HG03354 (cell line): ENCODE measurements at regions not wholly inside any gene's neighbourhood (a gene's known extent, or its start where the extent isn't known, plus 50 kb on each side); places are given as distances from the start of the nearest gene placed in this dataset.
A peak's percentile ranks its signal among the peaks of the same experiment; 100 is the strongest.

Experiments
- ATAC-seq: cut with Tn5 transposase; IDR thresholded peaks from one replicate; pipeline ENCODE4 v1.9.1; 2021; ENCODE audit warnings: mild to moderate bottlenecking; ENCODE audit not compliant: unreplicated experiment, poor library complexity, severe bottlenecking

DNA sequence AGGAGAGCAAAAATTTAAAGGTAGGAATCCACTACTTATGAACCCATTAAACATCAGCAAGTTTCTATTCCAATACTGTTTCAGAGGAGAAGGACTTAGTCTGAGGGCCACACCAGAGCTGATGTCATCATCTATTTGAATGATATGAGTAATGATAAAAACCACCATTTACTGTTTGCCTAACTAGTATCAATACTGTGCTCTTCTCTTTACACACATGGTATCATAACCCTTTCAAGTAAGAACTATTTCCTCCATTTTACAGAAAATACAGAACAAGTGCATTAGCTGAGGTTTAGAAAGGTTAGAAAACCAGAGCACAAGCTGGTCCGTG is 651.3 kb upstream of the KIRREL3 start:
- ATAC-seq: peak; percentile 46

GRCh38 chr11:127651175-127651887 is 650.8 kb upstream of the KIRREL3 start:
- no peak for ATAC-seq

- ATAC-seq: no peak
Observed at GRCh38 chr11:127649958-127650357, 649.4 kb upstream of the KIRREL3 start.

GRCh38 chr11:127649071-127649470 is 648.5 kb upstream of the KIRREL3 start:
- ATAC-seq: no peak

DNA sequence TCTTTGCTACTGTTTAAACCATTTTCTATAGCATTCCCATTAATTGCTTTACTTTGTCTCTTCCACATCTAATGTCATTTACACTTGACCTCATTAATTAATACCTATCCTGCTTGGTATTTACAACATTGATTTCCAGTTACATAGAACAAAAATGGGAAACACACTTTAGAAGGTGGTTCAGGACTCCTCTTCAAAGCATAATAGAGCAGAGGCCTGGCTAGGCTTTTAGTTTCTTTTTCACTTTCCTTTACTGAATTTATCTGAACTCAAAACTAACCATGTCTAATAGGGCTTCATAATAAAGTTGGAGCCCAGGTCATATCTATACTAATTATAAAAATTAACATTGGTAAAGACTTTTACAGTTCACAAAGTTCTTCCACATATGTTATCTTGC is 648.0 kb upstream of the KIRREL3 start:
- ATAC-seq: peak; percentile 43

- ATAC-seq: no peak
Observed at GRCh38 chr11:127644366-127644765, 643.8 kb upstream of the KIRREL3 start.

DNA sequence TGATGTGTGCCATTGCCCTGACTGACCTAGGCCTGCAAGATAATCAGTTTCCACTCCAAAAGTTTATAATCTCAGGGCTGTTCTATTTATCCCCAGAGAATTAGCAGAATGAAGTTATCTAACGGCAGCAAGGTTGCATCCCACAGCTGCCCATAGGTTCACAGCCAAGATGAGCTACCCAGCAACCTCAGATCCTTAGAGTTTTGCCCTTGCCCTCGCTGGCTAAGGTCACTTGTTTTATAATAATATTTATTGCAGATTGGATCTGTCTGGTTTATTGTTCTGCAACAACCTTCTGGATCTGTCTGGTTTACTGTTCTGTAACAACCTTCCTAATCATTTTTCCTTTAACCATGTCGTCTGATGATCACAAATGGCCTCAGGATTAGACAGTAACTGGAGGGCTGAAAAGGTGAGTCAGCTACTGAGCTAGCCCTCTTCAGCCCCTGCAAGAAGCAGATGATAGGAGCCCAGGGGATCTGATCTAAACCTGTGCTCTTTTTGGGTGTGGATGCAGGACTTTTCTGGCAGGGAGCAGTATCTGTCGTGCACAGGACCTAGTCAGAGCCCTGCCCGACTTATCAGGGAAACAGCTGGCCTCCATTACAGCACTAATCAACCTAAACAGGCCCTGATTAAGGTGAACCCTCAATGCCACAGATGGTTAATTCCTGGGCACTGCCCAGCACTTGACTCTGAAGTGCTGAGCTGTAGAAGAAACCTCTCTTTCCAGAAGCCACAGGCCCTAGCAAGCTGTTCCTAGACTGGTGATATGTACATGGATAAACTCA is 642.9 kb upstream of the KIRREL3 start:
- ATAC-seq: no peak

- ATAC-seq: no peak
Observed at GRCh38 chr11:127640561-127641451, 640.2 kb upstream of the KIRREL3 start.

DNA sequence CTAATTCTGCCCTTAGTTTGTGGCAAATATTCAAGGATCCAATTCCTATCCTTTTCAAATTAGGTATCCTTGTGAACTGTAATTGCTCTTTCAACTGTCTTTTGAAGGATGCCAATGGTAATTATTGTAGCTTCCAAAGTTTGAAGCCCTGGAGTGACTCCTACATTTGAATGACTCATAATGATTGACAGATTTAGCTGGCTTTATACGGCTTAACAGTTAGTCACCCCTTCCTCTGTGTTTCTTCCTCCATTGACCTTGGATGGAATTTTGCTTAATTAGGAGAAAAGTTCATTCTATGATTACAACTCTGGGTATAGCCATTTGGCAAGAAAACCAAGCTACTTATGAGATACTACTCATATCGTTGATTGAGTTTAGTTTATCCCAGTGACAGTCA is 639.3 kb upstream of the KIRREL3 start:
- ATAC-seq: no peak

DNA sequence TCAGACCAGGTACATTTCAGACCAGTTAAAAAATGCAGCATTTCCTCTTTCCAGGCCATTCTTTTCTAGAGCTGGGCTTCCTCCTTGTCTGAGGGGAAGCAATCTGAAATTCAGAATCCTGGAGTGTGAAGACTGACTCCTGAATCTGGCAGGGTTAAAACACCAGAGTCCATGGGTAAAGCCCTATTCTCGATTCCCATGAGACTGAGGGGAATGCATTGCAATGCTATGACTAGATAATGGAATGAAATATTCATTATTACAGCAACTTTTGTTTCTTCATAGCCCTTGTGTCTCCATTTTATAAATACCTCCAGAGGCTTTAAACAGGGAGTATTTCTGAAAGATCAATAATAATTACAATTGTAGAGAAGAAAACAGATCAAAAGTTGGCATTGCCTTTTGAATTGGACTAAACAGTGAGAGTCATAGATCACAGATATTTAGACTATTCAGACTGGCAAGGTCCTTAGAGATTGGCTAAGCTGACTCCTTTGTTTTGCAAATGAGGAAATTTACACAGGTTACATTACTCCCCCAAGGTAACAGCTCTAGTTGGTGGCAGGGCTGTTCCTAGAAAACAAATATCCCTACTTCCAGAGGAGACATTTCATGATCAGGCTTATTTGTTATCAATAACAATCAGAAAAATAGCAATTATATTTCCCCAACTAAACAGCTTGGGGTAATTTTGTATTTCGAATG is 632.6 kb upstream of the KIRREL3 start:
- no peak for ATAC-seq

- ATAC-seq: no peak
Observed at GRCh38 chr11:127632546-127632945, 632.0 kb upstream of the KIRREL3 start.

GRCh38 chr11:127631974-127632373 is 631.4 kb upstream of the KIRREL3 start:
- ATAC-seq: no peak

GRCh38 chr11:127629200-127629599 is 628.6 kb upstream of the KIRREL3 start:
- ATAC-seq: no peak

DNA sequence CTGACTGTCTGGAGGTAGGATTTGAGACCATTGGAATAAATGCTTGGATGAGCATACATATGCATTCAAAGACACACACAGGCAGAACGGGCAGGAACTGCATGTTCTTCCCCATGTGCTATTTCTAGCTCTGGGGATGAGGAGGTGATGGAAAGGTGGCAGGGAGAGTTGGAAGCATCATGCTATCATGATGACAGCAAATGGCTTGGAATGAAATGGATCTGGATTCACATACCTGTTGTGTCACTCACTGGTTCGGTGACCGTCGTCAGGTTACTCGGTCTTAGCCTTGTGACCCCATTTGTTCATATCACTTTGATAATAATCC is 627.9 kb upstream of the KIRREL3 start:
- ATAC-seq: no peak

DNA sequence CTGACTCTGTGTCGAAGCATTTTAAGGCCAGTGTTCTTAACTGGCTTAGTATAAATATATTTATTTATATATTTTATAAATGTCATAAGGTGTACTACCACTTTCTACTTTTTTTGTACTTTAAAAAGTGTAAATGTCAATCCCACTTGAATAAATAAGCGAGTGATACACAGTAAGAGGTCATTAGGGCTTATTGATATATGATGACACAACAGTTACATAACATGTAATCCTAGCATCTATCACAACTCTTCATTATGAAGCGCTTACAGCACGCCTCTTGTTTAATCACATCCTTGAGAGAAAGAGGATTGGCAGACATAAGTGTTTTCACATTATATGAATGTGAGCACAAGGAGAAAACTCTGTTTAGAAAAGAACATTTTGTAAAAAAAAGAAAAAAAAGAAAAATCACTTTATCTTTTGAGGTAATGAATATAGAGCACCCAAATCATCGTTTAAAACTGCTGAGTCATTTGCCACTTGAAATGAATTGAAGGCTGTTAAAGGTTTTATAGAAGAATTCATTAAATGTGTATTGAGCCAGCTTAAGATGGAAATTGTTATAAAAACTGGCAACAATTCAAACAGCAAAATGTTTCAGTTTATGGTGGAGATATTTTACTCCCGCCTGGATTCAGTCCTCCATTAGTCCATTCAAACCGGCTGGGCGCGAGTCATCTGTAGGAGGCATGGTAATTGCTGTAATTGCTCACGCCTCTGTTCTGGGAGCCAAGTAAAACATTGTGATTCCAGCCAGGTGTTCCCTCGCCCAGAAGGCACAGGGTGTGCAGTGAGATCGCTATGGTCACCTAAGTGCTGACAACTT is 627.3 kb upstream of the KIRREL3 start:
- no peak for ATAC-seq

DNA sequence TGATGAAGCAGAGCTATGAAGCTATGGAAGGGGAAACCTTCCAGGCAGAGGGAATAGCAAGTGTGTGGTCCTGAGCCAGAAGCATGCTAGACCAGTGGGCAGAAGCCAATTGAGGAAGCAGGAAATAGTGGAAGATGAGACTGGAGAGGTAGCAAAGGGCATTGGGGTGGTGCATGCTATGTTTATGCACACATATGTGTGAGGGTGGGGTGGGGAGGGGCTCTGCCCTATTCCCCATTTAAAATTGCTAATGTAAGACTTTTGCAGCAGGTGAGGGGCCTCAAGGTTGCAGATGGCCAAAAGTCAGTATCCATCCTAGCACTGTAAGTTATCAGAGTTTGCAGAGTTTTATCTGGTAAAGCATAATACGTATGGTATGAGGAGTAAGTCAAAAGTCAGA is 626.6 kb upstream of the KIRREL3 start:
- ATAC-seq: no peak

DNA sequence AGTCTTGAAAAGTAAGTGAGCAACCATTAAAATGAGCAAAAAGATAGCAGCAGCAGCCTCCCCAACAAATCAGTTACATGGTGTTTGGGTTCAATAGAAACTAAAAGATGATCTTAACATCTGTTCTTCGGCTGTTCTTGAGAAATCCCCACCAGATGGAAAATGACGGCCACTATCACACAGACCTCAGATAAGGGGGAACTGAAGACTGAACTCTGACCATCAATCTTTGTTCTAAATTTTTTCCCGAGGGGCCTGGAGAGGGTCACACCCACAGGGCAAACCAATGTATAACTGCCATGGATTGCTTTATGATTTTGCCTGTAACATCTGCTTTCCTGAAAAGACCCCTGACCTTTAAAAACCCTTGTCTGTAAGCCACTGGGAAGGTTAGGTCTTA is 624.8 kb upstream of the KIRREL3 start:
- no peak for ATAC-seq

DNA sequence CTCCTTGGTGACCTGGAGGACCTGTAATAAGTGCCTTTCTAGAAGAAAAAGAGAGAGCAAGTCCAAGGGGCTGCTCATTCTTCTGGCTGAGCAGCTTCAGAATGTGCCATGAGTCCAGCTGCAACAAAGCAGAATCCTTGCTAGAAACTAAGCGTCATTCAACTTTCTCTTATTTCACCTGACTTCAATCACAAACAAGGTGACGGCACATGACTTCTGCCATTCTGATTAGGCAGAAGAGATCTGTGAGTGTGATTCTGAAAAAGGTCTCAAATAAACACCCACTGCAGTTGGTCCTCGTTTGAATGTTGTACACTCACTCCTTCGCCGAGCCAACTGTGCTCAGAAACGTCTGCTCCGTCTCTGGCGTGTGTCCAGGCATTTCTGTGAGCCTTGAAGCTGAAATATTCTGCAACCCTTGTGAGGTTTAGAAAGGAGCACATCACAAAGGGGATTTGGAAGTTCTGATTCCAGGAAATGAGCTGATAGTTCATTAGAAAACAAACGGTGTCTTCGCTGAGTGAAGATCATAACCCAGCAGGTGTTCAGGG is 623.8 kb upstream of the KIRREL3 start:
- no peak for ATAC-seq

- no peak for ATAC-seq
Observed at GRCh38 chr11:127622686-127623085, 622.1 kb upstream of the KIRREL3 start.
